Psoas muscle (tissue), 7 donors: ENCODE measurements at regions not wholly inside any gene's neighbourhood (a gene's known extent, or its start where the extent isn't known, plus 50 kb on each side); places are given as distances from the start of the nearest gene placed in this dataset.

Experiments used
- ATAC-seq, 4 donors: fragments of 200-7000 bp; cut with Tn5 transposase; one replicate each; pipeline ENCODE4 v1.9.1; 2020; ENCODE audit warnings: moderate library complexity in 3 of 4, mild to moderate bottlenecking in 2 of 4
- DNase-seq, 2 donors: peaks; one replicate each; pipeline ENCODE4 v3.0.0-alpha.2; 2020
- H3K27ac ChIP-seq: fragments of 200-600 bp; one replicate; pipeline ENCODE4 v1.8.0; 2022
- H3K27me3 ChIP-seq, 3 donors: fragments of 200-600 bp in 1 of 3; one replicate each; pipeline versions ENCODE4 v1.6.1 to v1.8.0; 2013 to 2022; ENCODE audit warnings: low read length in 2 of 3, mild to moderate bottlenecking in 2 of 3, moderate library complexity in 1 of 3; ENCODE audit not compliant: insufficient read depth in 3 of 3
- H3K36me3 ChIP-seq, 2 donors: fragments of 200-600 bp in 1 of 2; one replicate each; pipeline versions ENCODE4 v1.6.1 to v1.8.0; 2013 to 2022; ENCODE audit warnings: low read depth in 1 of 2, mild to moderate bottlenecking in 1 of 2, moderate library complexity in 1 of 2; ENCODE audit not compliant: insufficient read depth in 1 of 2
- H3K4me1 ChIP-seq: fragments of 200-600 bp; one replicate; pipeline ENCODE4 v1.8.0; 2022
- H3K4me3 ChIP-seq: fragments of 200-600 bp; one replicate; pipeline ENCODE4 v1.8.0; 2022; ENCODE audit warnings: mild to moderate bottlenecking
- H3K9me3 ChIP-seq: fragments of 200-600 bp; one replicate; pipeline ENCODE4 v1.8.0; 2022
- WGBS, 3 donors: extraction: QIAGEN DNeasy Blood & Tissue Kit; methylation state at CpG; one replicate each; pipeline versions ENCODE4 v1.1.6 to v1.1.7; 2013; 5-methylcytosine and 5-hydroxymethylcytosine counted together
- intact Hi-C, 2 donors: fragments of 100-400 bp; cut with DNase I; formaldehyde crosslinking; loops; one replicate each; pipeline versions ENCODE4 v1.11.0 to v1.14.2; 2022
- TF ChIP-seq, protein P1 (sequence below): fragments of 200-600 bp; IDR thresholded peaks from one replicate; pipeline ENCODE4 v1.8.0; 2022; ENCODE audit warnings: antibody characterized with exemption
- donor health status: healthy with polysubstance abuse.
- donor health status: DM: no; HTN: no; CAD: no; lungs with moderate emphysema.
- donor health status: Bipolar disorder and iron deficiency.
- donor health status: healthy.
- donor health status: DM: yes; HTN: yes; CAD: no.
- donor health status: DM: no; HTN: no; CAD: no.
- donor health status: DM: yes; HTN: yes; CAD: no.

DNA sequence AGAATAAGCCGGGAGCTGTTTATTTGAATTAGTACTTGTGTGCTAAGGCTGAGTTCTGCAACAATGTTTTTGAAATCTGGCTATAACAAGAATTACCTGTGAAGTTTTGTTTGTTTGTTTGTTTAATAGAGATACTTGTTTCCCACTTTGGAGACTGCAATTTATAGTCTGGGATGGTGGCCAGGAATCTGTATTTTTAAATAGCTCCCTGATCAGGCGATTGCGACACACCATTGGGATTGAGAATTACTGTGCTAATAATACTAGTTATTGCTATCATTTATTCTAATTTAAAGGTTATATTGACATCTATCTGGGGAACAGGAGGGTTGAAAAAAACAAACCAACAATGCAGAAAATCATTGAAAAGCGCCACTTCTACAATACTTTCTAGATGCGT is 951.6 kb upstream of the TENM3 start:
- no peaks in the 10 kb centered on the region for H3K27me3 ChIP-seq
- WGBS, 3 donors, result 56 to 59% (median 59%) methylated on average over 5 of the region's 5 CpGs
- no peaks in the 10 kb centered on the region for H3K36me3 ChIP-seq
- DNase-seq (no peak), ATAC-seq (no peak)
- TF ChIP-seq, protein P1, sequence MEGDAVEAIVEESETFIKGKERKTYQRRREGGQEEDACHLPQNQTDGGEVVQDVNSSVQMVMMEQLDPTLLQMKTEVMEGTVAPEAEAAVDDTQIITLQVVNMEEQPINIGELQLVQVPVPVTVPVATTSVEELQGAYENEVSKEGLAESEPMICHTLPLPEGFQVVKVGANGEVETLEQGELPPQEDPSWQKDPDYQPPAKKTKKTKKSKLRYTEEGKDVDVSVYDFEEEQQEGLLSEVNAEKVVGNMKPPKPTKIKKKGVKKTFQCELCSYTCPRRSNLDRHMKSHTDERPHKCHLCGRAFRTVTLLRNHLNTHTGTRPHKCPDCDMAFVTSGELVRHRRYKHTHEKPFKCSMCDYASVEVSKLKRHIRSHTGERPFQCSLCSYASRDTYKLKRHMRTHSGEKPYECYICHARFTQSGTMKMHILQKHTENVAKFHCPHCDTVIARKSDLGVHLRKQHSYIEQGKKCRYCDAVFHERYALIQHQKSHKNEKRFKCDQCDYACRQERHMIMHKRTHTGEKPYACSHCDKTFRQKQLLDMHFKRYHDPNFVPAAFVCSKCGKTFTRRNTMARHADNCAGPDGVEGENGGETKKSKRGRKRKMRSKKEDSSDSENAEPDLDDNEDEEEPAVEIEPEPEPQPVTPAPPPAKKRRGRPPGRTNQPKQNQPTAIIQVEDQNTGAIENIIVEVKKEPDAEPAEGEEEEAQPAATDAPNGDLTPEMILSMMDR, result no peak
- no peak overlapping the region for H3K27ac ChIP-seq
- no peak overlapping the region for H3K4me3 ChIP-seq
- peaks cover 9% of the 10 kb centered on the region for H3K4me1 ChIP-seq
- no peaks in the 10 kb centered on the region for H3K9me3 ChIP-seq
- intact Hi-C loops, result no loop called here

DNA sequence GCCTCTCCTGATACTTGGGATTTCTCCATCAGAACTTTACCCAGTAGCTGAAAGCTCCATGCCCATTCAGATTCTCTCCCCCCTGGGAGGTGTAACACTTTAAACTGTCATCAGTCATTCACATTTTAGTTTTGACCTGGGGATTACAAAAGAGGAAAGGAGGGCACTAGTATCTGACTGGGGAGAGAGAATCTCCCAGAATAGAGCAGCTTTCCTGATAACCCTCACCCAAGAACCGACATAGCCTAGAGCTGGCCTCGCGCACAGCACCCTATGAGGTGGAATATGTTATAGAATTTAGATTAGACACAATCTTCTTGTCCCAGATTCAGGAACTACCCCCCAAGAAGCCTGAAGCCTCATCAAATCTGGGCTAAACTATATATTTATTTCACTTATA is 950.2 kb upstream of the TENM3 start:
- Histone ChIP-seq H3K4me3 (no peak overlapping the region), H3K36me3 (no peaks in the 10 kb centered on the region), H3K27ac (no peak overlapping the region), H3K9me3 (peaks cover 5% of the 10 kb centered on the region), H3K27me3 (no peaks in the 10 kb centered on the region), H3K4me1 (peaks cover 9% of the 10 kb centered on the region)
- intact Hi-C loops, result no loop called here
- 90 to 94% (median 92%) methylated on average over 3 of the region's 3 CpGs for WGBS, 3 donors
- ATAC-seq, result no peak
- TF ChIP-seq, protein P1, result no peak
- no peak for DNase-seq

- Histone ChIP-seq H3K36me3 (no peaks in the 10 kb centered on the region), H3K27ac (no peak overlapping the region), H3K4me1 (peaks cover 9% of the 10 kb centered on the region), H3K27me3 (no peaks in the 10 kb centered on the region), H3K9me3 (peaks cover 5% of the 10 kb centered on the region), H3K4me3 (no peak overlapping the region)
- intact Hi-C loops, result no loop called here
- DNase-seq (no peak), ATAC-seq (no peak)
- 73 to 76% (median 73%) methylated on average over 10 of the region's 10 CpGs for WGBS, 3 donors
- TF ChIP-seq, protein P1, result no peak
Measured at GRCh38 chr4:181293541-181293940, 949.7 kb upstream of the TENM3 start.

DNA sequence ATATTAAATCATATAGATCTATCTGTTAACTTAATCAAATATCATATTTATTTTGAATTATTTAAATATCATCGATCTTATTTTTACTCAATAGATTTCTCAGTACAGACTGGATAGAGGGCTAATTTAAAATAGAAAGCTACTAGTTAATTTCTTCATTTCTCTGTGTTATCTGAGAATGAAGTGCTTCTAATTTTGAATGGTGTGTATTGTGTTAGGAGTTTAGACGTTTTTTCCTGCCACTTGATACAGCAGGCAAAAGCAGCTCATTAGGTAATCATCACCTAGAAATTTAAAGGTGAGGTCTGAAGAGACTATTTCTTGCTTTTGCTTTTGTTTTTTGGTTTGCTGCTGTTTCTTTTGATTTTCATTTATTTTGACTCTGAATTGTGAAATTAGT is 948.8 kb upstream of the TENM3 start:
- intact Hi-C loops, result no loop called here
- DNase-seq (no peak), ATAC-seq (no peak)
- Histone ChIP-seq H3K27me3 (no peaks in the 10 kb centered on the region), H3K4me3 (no peak overlapping the region), H3K4me1 (peaks cover 9% of the 10 kb centered on the region), H3K36me3 (no peaks in the 10 kb centered on the region), H3K27ac (no peak overlapping the region), H3K9me3 (peaks cover 5% of the 10 kb centered on the region)
- TF ChIP-seq, protein P1, result no peak
- WGBS, 3 donors, result 56 to 59% (median 57%) methylated on average over 2 of the region's 2 CpGs
